Caco-2 (cell line): ENCODE measurements at regions not wholly inside any gene's neighbourhood (a gene's known extent, or its start where the extent isn't known, plus 50 kb on each side); places are given as distances from the start of the nearest gene placed in this dataset.

ENCODE experiments used
- BruUV-seq: library from RNA; stranded (reverse); fragments of 400-500 nt; replicated peaks from 2 replicates; lab custom pipeline; 2021; lab: Mats Ljungman, UMichigan
- CTCF ChIA-PET: fragments of 300-600 bp; sonication (Branson Sonifier 250); formaldehyde crosslinking; loops from one replicate; lab custom pipeline; 2022; ENCODE audit warnings: antibody characterized with exemption; lab: Charles Lee
- POLR2A ChIA-PET: fragments of 300-600 bp; sonication (Branson Sonifier 250); formaldehyde crosslinking; loops from one replicate; lab custom pipeline; 2022; ENCODE audit warnings: antibody characterized with exemption; lab: Charles Lee
- DNase-seq, 2 experiments: peaks; one replicate each; pipeline versions ENCODE4 v3.0.0 to v3.0.0-alpha.2; 2020 to 2022
- H3K27me3 ChIP-seq: replicated peaks from 2 replicates; pipeline ENCODE4 v1.6.0; 2011; ENCODE audit warnings: low read length; ENCODE audit not compliant: control insufficient read depth, insufficient read depth
- H3K36me3 ChIP-seq: 2 replicates; pipeline ENCODE4 v1.5.1; 2011; ENCODE audit warnings: low read length; ENCODE audit not compliant: control insufficient read depth, insufficient read depth
- H3K4me1 ChIP-seq: fragments of 250-450 bp; sonication (Bioruptor Pico); 2 replicates; pipeline ENCODE4 v1.5.1; 2020; ENCODE audit warnings: mild to moderate bottlenecking
- H3K4me3 ChIP-seq: 2 replicates; pipeline ENCODE4 v1.5.1; 2011; ENCODE audit warnings: low read depth, mild to moderate bottlenecking, control low read depth, low read length
- H3K9me3 ChIP-seq: fragments of 250-450 bp; sonication (Bioruptor Pico); 2 replicates; pipeline ENCODE4 v1.5.1; 2020; ENCODE audit warnings: mild to moderate bottlenecking, moderate library complexity
- H3K27ac Mint-ChIP-seq: one replicate; pipeline ENCODE4 v1.8.0; 2022; ENCODE audit warnings: mixed read lengths; ENCODE audit not compliant: unreplicated experiment
- H3K27me3 Mint-ChIP-seq: one replicate; pipeline ENCODE4 v1.8.0; 2022; ENCODE audit warnings: mixed read lengths; ENCODE audit not compliant: insufficient read depth, unreplicated experiment
- H3K36me3 Mint-ChIP-seq: one replicate; pipeline ENCODE4 v1.8.0; 2022; ENCODE audit warnings: mild to moderate bottlenecking, mixed read lengths; ENCODE audit not compliant: insufficient read depth, unreplicated experiment
- H3K4me1 Mint-ChIP-seq: one replicate; pipeline ENCODE4 v1.8.0; 2022; ENCODE audit warnings: low read depth, mixed read lengths; ENCODE audit not compliant: unreplicated experiment
- H3K4me3 Mint-ChIP-seq: one replicate; pipeline ENCODE4 v1.8.0; 2022; ENCODE audit warnings: mild to moderate bottlenecking, moderate library complexity, mixed read lengths; ENCODE audit not compliant: unreplicated experiment
- H3K9me3 Mint-ChIP-seq: one replicate; pipeline ENCODE4 v1.8.0; 2022; ENCODE audit warnings: mixed read lengths; ENCODE audit not compliant: unreplicated experiment
- intact Hi-C: fragments of 100-400 bp; cut with micrococcal nuclease; formaldehyde crosslinking; loops from one replicate; pipeline ENCODE4 v1.10.0; 2022; ENCODE audit not compliant: unreplicated experiment
- TF ChIP-seq, protein P1 (sequence below), 2 experiments: fragments of 200-600 bp in 1 of 2; IDR thresholded peaks; 1 replicate in 1 of 2; 2 replicates in 1 of 2; pipeline versions ENCODE4 v1.5.1 to v1.8.0; 2011 to 2022; ENCODE audit warnings: antibody characterized with exemption in 1 of 2, control low read depth in 1 of 2, inconsistent platforms in 1 of 2, low read depth in 1 of 2, low read length in 1 of 2, mild to moderate bottlenecking in 1 of 2, moderate library complexity in 1 of 2; ENCODE audit not compliant: insufficient read depth in 1 of 2, severe bottlenecking in 1 of 2, unreplicated experiment in 1 of 2

DNA sequence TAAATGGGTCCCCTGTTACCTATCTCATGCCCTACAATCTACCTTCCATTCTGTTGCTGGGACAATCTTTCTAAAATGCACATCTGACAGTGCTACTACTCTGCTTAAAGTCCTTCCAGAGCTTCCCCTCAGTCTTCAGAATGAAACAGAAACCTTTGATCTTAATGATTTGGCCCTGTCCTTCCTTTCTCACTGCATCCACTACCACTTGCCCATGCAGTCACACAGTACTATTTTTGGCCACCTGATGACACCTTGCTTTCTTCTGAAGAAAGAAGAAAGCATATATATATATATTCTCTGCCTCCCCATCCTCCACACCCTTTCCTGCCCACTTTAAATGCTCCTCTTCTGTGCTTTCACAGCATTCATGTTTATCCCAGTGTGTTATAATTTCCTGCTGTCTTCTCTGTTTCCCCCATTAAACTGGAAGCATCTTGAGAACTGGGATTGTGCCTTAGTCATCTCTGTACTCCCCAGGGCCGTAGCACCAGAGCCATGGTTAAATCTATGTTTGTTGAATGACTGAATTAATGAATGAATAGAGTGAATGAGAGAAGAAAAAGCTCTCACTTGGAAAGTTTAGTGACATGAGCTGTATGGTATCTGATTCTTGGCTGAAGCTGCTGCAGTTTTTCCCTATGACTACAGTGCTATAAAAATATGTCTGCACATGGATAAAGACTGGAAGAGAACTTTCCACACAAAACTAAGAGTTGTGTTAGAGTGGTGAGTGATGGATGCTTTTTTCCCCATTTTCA is 56.2 kb downstream of the RTL9 start:
- BruUV-seq: no TSS peak
- H3K4me1 ChIP-seq: no peaks in the 10 kb centered on the region
- H3K4me1 Mint-ChIP-seq: no peaks in the 10 kb centered on the region
- no peaks in the 10 kb centered on the region for H3K36me3 ChIP-seq
- CTCF ChIA-PET: no interaction called here
- H3K9me3 ChIP-seq: no peaks in the 10 kb centered on the region
- H3K9me3 Mint-ChIP-seq: no peaks in the 10 kb centered on the region
- no peaks in the 10 kb centered on the region for H3K27me3 Mint-ChIP-seq
- no peak overlapping the region for H3K27ac Mint-ChIP-seq
- TF ChIP-seq, protein P1, sequence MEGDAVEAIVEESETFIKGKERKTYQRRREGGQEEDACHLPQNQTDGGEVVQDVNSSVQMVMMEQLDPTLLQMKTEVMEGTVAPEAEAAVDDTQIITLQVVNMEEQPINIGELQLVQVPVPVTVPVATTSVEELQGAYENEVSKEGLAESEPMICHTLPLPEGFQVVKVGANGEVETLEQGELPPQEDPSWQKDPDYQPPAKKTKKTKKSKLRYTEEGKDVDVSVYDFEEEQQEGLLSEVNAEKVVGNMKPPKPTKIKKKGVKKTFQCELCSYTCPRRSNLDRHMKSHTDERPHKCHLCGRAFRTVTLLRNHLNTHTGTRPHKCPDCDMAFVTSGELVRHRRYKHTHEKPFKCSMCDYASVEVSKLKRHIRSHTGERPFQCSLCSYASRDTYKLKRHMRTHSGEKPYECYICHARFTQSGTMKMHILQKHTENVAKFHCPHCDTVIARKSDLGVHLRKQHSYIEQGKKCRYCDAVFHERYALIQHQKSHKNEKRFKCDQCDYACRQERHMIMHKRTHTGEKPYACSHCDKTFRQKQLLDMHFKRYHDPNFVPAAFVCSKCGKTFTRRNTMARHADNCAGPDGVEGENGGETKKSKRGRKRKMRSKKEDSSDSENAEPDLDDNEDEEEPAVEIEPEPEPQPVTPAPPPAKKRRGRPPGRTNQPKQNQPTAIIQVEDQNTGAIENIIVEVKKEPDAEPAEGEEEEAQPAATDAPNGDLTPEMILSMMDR (IDR thresholded peaks at IDR 0.05; ENCODE audit: insufficient read depth in 1 of 2, low read depth in 1 of 2, low read length in 1 of 2, severe bottlenecking in 1 of 2, unreplicated experiment in 1 of 2): no peak
- POLR2A ChIA-PET: no interaction called here
- H3K27me3 ChIP-seq: no peaks in the 10 kb centered on the region
- H3K4me3 Mint-ChIP-seq: no peak overlapping the region
- DNase-seq: no peak
- intact Hi-C loops: loop anchor here (10.0 kb wide), 1 partner anchor 500 kb away; no protein-coding TSS in a partner anchor
- H3K36me3 Mint-ChIP-seq: peaks cover 5% of the 10 kb centered on the region
- H3K4me3 ChIP-seq: no peak overlapping the region

DNA sequence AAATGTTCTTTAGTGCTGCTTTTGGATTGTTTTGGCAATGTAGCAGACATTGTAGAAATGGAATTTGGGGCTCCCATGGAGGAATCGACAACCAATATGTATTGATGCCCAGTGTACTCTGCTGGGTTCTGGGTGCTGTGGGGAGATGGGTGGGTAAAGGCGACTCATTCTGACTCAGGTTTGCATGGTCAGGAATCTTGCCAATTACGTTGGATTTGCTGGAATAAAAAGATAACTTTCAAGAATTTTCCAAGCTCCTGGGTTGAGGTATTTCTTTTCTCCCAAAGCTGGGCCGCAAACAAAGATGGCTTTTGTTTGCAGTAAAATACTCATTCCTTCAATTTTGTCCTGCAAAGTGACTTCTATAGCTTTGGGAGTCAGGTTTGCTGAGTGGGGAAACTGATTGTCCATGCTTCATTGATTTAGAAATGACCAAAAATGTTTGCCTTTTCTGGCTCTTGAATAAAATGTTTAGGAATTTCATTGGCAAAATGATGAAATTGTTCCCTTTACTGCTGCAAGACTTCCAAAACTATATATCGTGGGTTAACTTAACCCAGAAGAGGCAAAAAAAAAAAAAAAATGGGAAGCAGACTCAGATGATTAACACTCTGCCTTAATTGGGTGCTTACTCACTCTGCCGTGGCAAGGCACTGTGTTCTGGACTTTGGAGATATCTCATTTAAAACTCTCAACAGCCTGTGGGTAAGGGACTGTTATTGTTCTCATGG is 57.0 kb downstream of the RTL9 start:
- intact Hi-C loops: loop anchor here (10.0 kb wide), 1 partner anchor 501 kb away; no protein-coding TSS in a partner anchor
- no peaks in the 10 kb centered on the region for H3K27me3 Mint-ChIP-seq
- no TSS peak for BruUV-seq

GRCh38 chrX:110417128-110417527 is 58.5 kb downstream of the RTL9 start:
- H3K4me1 Mint-ChIP-seq: no peaks in the 10 kb centered on the region
- intact Hi-C loops: loop anchor here (10.0 kb wide), 1 partner anchor 502 kb away; no protein-coding TSS in a partner anchor
- Histone ChIP-seq H3K4me3 (no peak overlapping the region), H3K4me1 (no peaks in the 10 kb centered on the region), H3K27me3 (no peaks in the 10 kb centered on the region), H3K9me3 (no peaks in the 10 kb centered on the region), H3K36me3 (no peaks in the 10 kb centered on the region)
- no peaks in the 10 kb centered on the region for H3K9me3 Mint-ChIP-seq
- TF ChIP-seq, protein P1 (IDR thresholded peaks at IDR 0.05; ENCODE audit: insufficient read depth in 1 of 2, low read depth in 1 of 2, low read length in 1 of 2, severe bottlenecking in 1 of 2, unreplicated experiment in 1 of 2): no peak
- POLR2A ChIA-PET: no interaction called here
- H3K27me3 Mint-ChIP-seq: no peaks in the 10 kb centered on the region
- H3K4me3 Mint-ChIP-seq: no peak overlapping the region
- H3K36me3 Mint-ChIP-seq: peaks cover 5% of the 10 kb centered on the region
- H3K27ac Mint-ChIP-seq: no peak overlapping the region
- DNase-seq: no peak
- BruUV-seq: no TSS peak
- CTCF ChIA-PET: no interaction called here

More for the DNA sequence above, 57.0 kb downstream of the RTL9 start:
- CTCF ChIA-PET: interaction anchor here (0.7 kb wide), 1 partner anchor 269 kb away, joined by 3 read pairs; no protein-coding TSS in a partner anchor
- peaks cover 5% of the 10 kb centered on the region for H3K36me3 Mint-ChIP-seq
- H3K9me3 Mint-ChIP-seq: no peaks in the 10 kb centered on the region
- H3K36me3 ChIP-seq: no peaks in the 10 kb centered on the region
- no peak for DNase-seq
- no peaks in the 10 kb centered on the region for H3K27me3 ChIP-seq
- H3K4me1 Mint-ChIP-seq: no peaks in the 10 kb centered on the region
- H3K27ac Mint-ChIP-seq: no peak overlapping the region
- POLR2A ChIA-PET: no interaction called here
- TF ChIP-seq, protein P1 (IDR thresholded peaks at IDR 0.05; ENCODE audit: insufficient read depth in 1 of 2, low read depth in 1 of 2, low read length in 1 of 2, severe bottlenecking in 1 of 2, unreplicated experiment in 1 of 2): no peak
- no peaks in the 10 kb centered on the region for H3K9me3 ChIP-seq
- H3K4me3 ChIP-seq: no peak overlapping the region
- no peak overlapping the region for H3K4me3 Mint-ChIP-seq
- H3K4me1 ChIP-seq: no peaks in the 10 kb centered on the region
